ENCODE measurements at regions not wholly inside any gene's neighbourhood (a gene's known extent, or its start where the extent isn't known, plus 50 kb on each side); places are given as distances from the start of the nearest gene placed in this dataset.

GRCh38 chr12:70994217-70994788 lies 73.8 kb upstream of the PTPRR start (continued):
- no peak for TF ChIP-seq ARID4A (CRISPR knock-in tag; IDR thresholded peaks at IDR 0.05; ENCODE audit: borderline replicate concordance)

- Histone ChIP-seq H3K27ac (ENCODE audit: extremely low read length, insufficient read depth, low read length) (no peak overlapping the region), H4K20me1 (ENCODE audit: insufficient read depth, low read length) (no peaks in the 10 kb centered on the region), H3K27me3 (ENCODE audit: control insufficient read depth in 1 of 2, insufficient read depth in 2 of 2, low read length in 2 of 2) (no peaks in the 10 kb centered on the region; a peak in 1 of 5 replicates), H3K36me3 (replicated peaks in 1 of 2; ENCODE audit: control insufficient read depth in 1 of 2, insufficient read depth in 2 of 2, low read length in 2 of 2) (no peaks in the 10 kb centered on the region), H3K9ac (ENCODE audit: insufficient read depth, low read depth, low read length) (no peak overlapping the region), H2AFZ (ENCODE audit: low read length) (no peak overlapping the region), H3K79me2 (ENCODE audit: insufficient read depth, low read length) (no peaks in the 10 kb centered on the region), H3K4me3 (replicated peaks in 1 of 3; ENCODE audit: insufficient read depth in 1 of 3, low read depth in 2 of 3, low read length in 3 of 3) (no peak overlapping the region), H3K4me1 (ENCODE audit: insufficient read depth, low read length) (no peaks in the 10 kb centered on the region), H3K4me2 (ENCODE audit: low read depth, low read length) (no peak overlapping the region), H3K9me3 (ENCODE audit: low read length) (no peaks in the 10 kb centered on the region)
- DNase-seq (ENCODE audit: low spot score) (no peak), ATAC-seq (no peak), FAIRE-seq (no peak)
- in situ Hi-C loops (cut with HindIII; ENCODE audit: extremely low pct_ligation_motif_present, low pct_unique_long_range_greater_than_20kb) (no loop called here), intact Hi-C loops (cut with micrococcal nuclease; ENCODE audit: unreplicated experiment) (no loop called here)
- 6% methylated on average over 2 of the region's 2 CpGs for WGBS (ENCODE audit: low lambda C conversion rate)
- POLR2A ChIA-PET, result no interaction called here
- TF ChIP-seq FOXA1 (IDR thresholded peaks at IDR 0.05), result no peak
- no peak for TF ChIP-seq FOXA1 (CRISPR knock-in tag; IDR thresholded peaks at IDR 0.05)
- no peak for TF ChIP-seq ZNF670 (CRISPR knock-in tag; IDR thresholded peaks at IDR 0.05; ENCODE audit: borderline replicate concordance)
- TF ChIP-seq ZNF749 (CRISPR knock-in tag; IDR thresholded peaks at IDR 0.05; ENCODE audit: borderline replicate concordance), result no peak
- no peak for TF ChIP-seq MNT (IDR thresholded peaks at IDR 0.05)
- no peak for TF ChIP-seq ZNF644 (CRISPR knock-in tag; IDR thresholded peaks at IDR 0.05; ENCODE audit: low read depth)
- TF ChIP-seq HOXA9 (CRISPR knock-in tag; IDR thresholded peaks at IDR 0.05; ENCODE audit: borderline replicate concordance), result no peak
- TF ChIP-seq SMC3 (IDR thresholded peaks at IDR 0.05; ENCODE audit: low read length), result no peak
- TF ChIP-seq HNF4A (CRISPR knock-in tag; IDR thresholded peaks at IDR 0.05), result no peak
- TF ChIP-seq PRPF4 (IDR thresholded peaks at IDR 0.05; ENCODE audit: low read depth, low read length, poor library complexity, severe bottlenecking), result no peak
- TF ChIP-seq SALL1 (CRISPR knock-in tag; IDR thresholded peaks at IDR 0.05), result no peak
- CTCF ChIA-PET (ENCODE audit: low intra/inter-chr PET ratio, low total read pairs), result no interaction called here
- no TSS peak for BruUV-seq (replicated peaks)
Measured at GRCh38 chr12:70989232-70989631, 68.7 kb upstream of the PTPRR start.
